NCI-H510A treated with DMSO at 0.1 percent for 48 hours (cell line): ENCODE measurements at regions not wholly inside any gene's neighbourhood (a gene's known extent, or its start where the extent isn't known, plus 50 kb on each side); places are given as distances from the start of the nearest gene placed in this dataset.

Source experiments
- DNase-seq: peaks from one replicate; lab custom pipeline; 2025; lab: John Stamatoyannopoulos, UW

DNA sequence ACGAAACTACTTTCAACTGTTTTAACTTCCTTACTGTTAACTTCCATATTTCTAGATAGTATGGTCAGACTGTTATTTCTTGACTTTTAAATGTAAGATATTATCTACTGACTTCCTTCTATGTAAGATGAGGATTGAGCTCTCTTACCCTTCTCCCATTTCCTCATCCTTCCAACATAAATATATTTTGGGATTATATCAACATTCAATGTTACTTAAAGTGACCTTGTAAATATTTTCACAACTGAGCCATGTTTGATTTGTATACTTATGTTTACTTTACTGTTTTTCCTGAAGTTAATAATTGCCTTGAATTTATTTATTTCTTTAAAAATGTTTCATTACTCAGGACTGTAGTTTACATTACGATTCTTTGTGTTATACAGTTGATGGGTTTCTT, 148.7 kb downstream of the ZIC5 start:
- no peak for DNase-seq

DNA sequence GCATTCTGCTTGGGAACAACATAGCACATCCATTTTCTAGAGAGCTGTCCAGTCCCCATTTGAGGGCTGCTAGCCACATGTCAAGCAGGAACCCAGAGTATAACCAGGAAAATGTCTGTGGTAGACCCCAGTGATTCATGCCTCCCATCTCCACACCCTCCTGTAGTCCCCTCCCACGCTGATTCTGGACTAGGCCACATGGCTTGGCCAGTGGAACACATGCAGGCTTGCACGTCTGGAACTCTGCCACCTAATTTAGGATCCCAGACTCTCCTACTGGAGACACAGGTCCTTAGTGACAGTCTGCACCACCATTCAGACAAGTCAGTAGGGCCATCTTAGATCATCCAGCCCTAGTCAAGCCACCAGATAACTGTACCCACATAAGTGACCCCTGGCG, 149.8 kb downstream of the ZIC5 start:
- no peak for DNase-seq

DNA sequence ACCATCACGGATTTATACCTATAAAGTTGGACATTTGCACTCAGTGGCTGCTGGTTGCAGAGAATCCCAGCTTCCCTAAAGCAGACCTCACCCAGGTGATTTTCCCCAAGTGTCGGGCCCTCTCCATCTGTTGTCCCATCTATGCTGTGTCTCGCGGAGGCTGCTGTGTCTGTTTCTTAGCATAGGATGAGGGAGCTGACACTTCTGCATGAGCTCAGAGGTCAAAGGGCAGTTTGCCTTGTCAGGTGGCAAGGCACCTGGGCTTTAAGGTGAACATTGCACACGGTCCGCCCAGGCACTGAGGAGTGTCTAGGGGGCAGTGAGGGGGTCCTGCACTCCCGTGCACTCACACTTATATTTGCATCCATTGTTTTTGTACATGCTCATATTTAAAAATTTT, 151.6 kb downstream of the ZIC5 start:
- no peak for DNase-seq

DNA sequence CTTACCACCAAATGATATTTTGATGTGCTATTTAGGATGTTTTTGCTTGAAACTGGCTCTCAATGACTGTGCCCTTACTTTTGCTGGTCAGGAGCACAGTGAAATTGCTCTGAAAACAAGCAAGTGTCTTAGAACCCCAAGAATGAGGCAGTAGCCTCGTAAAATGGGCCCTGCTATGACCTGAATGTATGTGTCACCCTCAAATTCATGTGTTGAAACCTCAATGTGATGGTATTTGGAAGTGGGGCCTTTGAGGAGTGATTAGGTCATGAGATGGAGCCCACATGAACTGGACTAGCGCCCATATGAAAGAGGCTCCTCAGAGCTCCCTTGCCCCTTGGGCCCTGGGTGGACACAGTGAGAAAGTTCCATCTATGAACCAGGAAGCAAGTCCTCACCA, 155.2 kb downstream of the ZIC5 start:
- DNase-seq: no peak

DNA sequence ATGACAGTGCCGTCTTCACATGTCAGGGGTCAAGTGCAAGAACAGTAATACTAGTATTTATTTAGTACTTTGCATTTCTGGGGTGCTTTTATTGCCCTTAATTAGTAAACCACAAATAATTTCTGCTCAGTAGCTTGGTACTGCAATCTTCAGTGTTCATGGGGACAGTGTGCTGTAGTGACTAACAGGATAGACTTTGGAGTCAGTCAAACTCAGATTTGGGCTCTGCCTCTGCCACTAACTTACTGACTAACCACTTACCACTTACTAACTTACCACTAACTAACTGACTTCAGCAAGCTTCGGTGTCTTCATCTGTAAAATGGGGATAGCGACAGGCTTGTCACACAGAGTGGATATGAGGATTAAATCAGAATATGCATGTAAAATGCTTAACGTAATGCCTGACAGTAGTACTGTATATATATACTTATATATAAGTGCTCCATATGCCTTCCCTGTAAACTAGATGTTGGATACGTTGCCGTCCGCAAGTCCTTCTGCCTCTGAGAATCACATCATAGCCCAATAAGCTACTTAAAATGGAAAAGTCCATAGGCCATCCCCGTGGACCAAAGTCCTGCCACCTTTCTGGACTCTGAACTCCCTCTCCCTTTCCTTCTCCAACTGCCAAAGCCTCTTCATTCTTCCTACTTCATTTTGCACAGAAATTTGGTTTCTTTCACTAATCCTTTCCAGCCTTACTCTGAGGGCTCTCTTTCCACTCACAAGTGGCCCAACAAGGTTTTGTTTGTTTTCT, 158.1 kb downstream of the ZIC5 start:
- no peak for DNase-seq

DNA sequence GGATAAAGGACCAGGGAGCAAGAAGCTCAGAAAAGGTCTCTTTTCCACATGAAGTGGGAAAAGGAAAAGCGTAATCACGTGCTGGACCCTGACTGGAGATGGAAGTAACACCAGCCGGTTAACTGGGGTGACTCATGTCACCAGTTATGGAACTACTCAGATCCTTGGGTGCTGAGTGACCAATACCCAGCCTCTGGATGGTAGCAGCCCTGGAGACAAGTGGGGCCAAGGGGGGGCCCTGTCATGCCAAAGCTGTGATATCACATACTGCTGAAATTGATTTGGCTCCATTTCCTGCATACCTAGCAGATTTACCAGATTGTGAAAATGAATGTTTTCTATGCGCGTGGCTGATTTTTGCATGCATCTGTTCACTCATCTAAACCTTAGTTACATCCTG, 158.9 kb downstream of the ZIC5 start:
- no peak for DNase-seq

DNA sequence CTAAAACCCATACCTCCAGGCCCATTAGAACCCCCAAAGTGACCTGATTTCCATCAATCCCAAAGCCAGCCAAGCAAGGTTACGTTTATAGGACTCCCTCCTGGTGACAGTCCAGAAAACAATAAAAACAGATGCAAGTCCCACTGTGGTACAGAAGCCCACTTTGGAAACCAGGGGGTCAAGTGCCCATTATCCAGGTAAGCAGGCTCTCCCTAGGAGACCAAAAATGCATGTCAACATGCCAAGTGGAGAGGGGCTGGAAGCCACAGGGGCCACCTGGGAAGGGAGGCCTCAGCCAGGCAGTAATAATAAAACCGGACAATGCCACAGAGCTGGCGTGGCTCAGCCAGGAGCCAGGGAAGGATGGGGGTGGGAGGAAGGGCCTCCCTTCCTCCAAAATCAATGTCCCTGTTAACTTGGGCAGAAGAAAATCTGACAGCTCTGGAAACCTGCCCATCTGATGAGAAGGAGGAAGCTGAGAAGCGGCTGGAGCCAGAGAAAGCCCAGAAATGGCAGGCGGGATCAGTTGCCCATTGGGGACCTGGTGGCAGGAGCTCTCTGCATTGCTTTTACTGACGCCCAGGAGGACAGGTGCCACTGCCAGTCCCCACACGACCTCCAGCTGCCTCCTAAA, 160.4 kb downstream of the ZIC5 start:
- no peak for DNase-seq

DNA sequence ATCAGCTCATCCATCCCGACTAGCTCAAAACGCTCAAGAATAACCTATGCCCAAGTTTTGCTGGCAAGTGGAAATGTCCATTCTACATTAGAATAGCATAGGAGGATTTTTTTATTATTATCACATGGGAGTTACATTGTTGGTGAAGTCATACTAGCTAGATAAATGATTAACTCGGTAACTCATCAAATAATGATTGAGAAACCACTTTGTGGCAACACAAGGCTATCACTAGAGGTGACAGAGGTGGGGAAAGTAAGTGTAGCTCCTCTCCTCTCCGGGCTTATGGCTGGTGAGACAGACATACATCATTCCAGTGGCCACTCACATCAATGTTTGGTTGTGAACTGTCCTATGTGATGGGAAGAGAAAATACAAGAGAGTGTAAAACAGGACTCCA, 161.6 kb downstream of the ZIC5 start:
- DNase-seq: no peak

DNA sequence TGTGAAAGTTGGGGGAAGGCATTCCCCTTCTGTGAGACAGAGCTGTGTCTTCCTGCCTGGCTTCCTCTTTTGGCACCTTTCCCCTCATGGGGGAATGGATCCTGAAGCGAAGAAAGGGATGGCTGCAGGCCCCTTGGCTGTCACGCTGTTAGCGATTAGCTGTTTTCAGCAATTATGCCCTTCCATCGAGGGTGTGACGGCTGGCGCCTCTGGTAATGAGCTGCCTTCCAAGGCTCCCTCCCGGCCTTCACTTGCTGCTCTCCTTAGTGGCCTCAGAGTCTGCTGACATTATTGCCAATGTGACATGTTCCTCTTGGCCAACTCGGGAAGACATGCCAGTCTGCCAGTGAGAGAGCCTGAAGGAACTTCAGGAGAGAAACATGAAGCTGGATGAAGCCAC, 162.1 kb downstream of the ZIC5 start:
- no peak for DNase-seq

DNA sequence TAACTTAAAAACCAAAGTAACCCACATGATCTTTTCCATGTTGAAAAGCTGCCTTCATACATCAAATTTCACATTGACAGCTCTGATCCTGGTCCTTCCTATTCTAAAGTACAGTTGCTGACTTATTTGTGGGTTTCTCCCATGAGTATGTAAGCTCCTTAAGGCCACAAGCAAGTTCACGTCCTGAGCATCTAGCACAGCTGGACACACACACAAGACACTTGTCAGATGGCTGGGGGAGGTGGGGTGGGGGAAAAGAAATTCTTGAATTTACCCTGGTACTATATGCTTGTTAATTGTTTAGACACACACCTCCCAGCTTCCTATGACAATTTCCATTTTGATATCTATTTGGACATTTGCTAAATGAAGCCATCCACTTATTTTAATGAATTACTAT, 162.8 kb downstream of the ZIC5 start:
- DNase-seq: no peak

DNA sequence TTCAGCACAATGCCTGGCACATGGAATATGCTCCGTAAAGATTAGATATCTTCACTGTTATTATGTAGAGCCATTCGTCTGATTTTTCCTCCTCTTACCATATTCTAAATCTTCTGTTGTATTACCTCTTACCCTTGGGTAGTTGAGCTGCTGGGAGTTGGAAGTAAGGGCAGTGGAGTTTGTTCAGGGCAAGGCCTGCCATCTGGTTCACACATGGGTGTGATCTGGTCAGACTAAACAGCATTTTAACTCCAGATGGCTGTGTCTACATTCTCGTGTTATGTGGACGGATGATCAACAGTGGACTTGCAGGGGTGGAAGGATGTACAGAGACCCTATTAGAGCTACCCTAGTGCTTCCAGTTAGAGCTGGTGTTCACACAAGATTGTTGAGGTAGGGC, 164.9 kb downstream of the ZIC5 start:
- no peak for DNase-seq

DNA sequence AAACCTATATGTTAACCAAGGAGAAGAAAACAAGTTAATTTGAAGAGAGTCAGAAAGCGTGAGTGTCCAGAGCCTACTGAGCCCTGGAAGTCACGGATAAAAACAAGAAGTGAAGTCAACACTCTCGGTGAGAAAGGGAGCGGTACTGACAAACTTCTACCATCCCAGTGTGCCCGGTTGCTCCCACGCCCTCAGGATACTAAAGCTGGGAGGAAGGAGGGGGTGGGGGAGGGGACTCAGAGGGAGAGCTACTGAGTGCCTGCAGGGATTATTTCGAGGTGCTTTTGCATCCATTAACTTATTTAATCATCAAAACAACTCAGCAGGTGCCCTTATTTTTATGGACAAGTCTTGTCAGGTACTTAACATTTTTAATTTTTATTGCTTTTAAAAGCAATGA, 166.2 kb downstream of the ZIC5 start:
- DNase-seq: no peak

DNA sequence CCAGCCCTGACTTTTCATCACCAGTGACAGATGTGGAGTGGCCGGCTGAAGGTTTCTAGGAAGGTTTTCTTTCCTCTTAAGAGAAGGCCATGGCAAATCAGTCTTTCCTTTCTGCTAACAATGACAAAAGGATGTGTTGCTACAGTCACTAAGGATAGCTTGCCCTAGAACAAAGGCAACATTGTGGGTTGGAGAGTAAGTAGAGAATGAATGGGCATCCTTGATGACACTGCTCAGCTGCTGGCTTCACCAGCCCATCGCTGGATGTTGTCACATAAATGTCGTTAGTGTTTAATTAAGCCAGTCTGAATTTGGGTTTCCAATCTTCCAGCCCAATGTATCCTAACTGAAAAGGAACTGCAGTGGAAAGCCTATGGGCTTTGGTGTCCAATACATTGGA, 168.4 kb downstream of the ZIC5 start:
- DNase-seq: no peak

DNA sequence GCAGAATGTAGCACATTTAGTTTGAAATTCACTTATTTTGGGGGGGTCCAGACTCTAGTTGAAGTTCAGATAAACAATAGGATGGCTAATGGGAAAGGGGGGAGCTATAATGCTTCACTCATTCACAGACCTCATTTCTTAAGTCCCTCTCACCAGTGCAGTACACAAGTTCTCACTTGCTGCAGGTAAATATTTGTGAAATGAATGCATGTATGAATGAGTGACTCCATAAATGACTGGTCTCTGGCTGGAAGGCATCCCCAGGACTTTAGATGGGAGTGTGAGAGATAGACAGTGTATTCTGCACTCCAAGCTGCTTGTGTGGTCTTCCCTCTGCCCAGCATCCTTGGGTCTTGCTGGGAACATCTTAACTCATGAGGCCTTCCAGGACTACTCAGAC, 169.2 kb downstream of the ZIC5 start:
- no peak for DNase-seq

DNA sequence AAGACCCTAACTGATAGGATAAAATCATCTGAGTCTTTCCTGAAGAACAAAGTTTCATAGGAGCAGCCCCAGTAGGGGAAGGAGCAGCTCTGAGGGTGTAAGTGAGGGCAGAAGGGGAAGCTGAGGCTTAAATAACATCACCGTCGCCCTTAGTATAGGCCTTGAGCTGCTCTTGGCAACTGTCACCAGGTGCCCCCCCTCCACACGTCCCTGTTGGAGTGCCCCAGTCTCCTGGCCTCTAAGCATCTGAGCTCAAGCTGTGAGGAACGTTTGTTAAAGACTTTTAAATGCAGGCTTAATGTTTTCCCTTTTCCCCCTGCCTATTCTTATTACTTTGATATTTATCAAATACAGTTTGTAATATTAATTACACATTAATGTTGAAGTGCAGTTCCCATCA, 170.6 kb downstream of the ZIC5 start:
- no peak for DNase-seq

DNA sequence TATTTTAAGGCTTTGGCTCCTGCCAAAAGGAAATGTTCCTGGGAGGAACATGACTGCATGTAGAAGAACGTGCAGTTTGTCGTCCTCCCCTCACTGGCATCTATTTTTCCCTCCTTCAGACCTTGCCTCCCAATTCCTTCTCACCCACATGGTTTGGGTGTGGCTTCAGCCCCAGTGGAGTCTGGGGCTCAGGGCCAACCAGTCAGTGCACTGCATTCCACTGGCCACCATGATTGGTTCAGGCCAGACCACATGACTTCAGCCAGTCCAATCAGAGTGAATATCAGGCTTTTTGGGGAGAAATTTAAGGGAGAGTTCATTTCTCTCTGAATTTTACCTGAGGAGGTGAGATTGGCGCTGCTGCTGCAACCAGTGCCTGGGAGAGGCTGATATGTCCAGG, 171.6 kb downstream of the ZIC5 start:
- DNase-seq: no peak

DNA sequence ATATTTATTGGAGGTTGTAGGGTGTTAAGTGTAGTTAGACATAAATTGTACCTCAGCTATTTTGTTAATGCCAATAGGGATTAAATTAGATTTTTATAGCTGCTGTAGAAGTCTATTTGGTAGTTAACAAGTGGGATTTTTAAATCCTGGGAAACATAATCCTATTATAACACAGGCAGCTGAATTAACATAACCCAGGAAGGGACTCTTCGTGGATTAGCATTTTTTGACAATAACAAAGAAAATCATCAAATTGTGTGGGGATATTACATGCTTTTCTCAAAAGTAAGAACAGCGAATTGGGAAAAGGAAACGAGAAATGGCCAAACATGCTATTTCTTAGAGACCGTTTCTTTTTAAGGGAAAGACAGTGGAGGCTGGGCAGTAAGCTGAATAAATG, 172.8 kb downstream of the ZIC5 start:
- DNase-seq: no peak

DNA sequence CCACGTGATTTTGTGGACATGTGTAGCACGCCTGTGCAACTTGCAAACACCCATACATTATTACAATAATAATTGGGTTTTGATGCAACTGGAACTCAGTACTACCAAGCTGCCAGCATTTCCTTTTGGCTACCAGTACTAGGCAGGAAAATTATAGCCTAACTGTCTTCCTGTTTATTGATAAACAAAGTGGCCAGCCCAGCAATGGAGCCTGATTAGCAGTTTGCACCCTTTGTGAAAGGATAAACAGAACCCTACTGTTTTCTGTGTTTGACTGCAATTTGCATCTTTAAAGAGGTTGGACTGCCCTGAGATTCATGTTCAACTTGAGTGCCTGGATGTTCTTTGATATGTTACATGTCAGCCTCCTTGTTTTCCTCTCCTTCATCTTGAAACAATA, 173.9 kb downstream of the ZIC5 start:
- no peak for DNase-seq

DNA sequence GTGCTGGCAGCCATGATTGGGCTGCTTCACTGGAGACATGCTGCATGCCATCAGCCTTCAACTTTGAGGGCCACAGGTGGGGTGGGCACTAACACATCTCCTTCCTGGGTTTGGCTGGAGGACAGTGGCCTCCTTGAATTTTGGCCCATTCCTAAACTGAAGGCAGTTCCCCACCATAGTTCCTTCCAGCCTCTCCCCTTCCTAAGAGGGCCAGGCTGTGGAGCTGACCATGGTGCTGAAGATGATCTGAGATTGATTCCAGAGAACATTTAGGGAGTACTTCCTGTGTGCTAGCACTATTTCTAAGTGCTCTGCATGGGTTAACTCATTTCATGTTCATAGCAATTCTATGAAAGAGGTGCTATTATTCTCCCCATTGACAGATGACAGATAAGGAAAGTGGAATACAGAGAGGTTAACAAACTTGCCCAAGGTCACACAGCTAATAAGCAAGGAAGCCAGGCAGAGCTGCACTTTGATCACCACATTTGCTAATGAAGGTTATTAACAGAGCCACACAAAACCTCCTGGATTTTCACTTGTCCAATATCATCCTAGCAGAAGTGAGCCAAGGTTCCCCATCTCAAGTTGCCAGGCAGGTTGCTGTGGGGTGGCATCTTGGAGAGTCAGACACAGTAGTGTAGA, 175.3 kb downstream of the ZIC5 start:
- DNase-seq: no peak

DNA sequence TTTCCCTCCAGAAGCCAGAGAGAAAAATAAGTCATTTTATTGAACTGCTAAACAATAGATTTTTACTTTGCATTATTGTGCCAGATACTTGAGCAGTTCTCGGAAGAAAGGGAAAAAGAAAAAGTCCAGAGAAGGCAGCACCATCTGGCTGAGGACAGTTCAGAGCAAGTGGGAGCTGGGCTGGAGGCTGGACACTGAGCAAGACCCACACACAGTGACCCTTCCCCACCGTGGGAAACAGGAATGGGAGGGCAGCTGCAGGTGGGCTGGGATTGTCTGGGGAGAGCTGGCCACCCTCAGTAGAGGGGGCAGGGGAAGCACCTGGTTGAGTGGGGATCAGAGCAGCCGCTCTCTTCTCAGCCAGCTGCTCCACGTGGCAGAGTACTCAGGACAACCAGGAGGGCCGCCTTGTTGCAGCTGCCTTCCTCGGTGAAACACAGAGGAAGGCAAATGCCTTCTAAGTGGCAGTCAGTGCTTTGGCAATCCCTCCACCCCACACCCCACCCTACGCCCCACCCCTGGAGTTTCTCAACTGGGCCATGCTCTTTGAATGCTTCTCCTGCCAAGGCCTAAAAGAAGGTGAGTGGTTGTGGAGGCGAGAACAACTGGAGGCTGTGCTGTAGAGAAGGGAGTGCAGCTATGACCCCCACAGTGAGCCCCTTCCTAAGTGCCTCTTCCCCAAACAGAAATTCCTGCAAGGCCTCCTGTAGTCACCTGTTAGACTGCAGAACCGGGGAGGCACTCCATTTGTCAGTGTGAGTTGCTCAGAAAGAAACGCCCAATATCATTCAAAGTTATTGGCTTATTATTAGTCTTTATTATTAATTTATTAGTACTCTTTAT, 179.3 kb downstream of the ZIC5 start:
- DNase-seq: no peak

DNA sequence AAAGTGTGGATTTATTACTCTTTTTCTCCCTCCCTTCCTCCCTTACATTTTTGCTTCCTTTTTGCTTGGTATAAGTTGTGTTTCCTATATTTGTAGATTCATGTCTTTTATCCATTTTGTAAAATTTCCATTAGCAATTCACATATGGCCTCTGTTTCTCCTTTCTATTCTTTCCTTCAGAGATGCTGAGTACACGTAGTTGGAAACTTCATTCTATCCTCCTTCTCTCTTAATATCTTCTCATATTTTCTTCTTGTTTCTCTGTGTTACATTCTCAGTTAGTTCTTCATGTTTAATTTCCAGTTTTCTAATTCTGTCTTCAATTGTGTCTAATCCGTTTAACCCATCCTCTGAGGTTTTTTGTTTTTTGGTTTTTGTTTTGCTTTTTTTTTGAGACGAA, 188.9 kb downstream of the ZIC5 start:
- DNase-seq: no peak

DNA sequence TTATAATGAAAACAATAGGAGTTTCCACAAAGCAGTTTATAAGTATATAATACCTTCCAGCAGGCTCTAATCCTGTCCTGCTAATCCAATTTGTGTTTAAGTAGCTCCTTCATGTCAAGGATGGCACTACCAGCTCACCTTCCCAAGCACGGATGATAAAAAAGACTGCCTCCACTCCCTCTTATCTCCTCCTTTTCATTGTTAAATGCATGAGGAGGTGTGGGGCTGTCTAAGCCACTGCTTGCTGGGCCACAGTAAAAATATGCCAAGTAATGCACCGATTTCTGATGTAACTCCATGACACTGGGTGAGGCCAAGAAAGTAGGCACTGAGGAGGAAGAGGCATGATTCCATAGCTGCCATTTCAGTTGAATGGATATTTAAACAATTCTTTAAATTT, 193.1 kb downstream of the ZIC5 start:
- no peak for DNase-seq

DNA sequence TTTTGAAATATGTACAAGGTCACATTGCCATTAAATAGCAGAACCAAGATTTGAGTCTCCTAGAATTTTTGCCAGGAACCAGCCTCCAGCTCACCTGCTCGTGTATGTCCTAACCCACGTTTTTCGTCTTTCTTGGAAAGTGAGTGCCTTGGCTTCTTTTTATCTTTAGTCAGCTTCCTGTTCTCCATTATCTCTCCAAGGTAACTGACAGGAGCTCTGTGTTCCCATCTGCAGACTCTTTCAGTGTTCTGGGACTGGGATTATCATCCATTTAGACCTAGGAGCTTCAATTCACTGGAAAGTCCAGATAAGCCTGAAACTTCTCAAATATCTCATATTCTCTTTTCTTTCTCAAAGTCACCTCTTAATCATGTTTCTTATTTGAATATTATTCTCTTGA, 193.7 kb downstream of the ZIC5 start:
- DNase-seq: no peak
